Mammary epithelial cell (primary cell): ENCODE measurements at regions not wholly inside any gene's neighbourhood (a gene's known extent, or its start where the extent isn't known, plus 50 kb on each side); places are given as distances from the start of the nearest gene placed in this dataset.

Experiments used
- CTCF ChIP-seq, 2 donors: IDR thresholded peaks in 1 of 2; conservative IDR thresholded peaks in 1 of 2; 2 replicates each; pipeline ENCODE4 v1.5.1; 2011 to 2012; ENCODE audit warnings: inconsistent platforms in 2 of 2, low read length in 2 of 2, mild to moderate bottlenecking in 2 of 2, control low read depth in 1 of 2, low read depth in 1 of 2; ENCODE audit not compliant: insufficient read depth in 1 of 2; ENCODE audit errors: extremely low read depth in 1 of 2
- EZH2 ChIP-seq: IDR thresholded peaks from 2 replicates; pipeline ENCODE4 v1.6.1; 2012; ENCODE audit warnings: low read length, inconsistent platforms, borderline replicate concordance

- no peak for TF ChIP-seq CTCF (conservative IDR thresholded peaks at IDR 0.05 in 1 of 2, IDR thresholded peaks at IDR 0.05 in 1 of 2; ENCODE audit: extremely low read depth in 1 of 2, insufficient read depth in 1 of 2, low read depth in 1 of 2, low read length in 2 of 2)
- no peak for TF ChIP-seq EZH2
Measured at GRCh38 chr22:48327721-48328120, 1500.0 kb downstream of the BRD1 start.
